ENCODE measurements at regions not wholly inside any gene's neighbourhood (a gene's known extent, or its start where the extent isn't known, plus 50 kb on each side); places are given as distances from the start of the nearest gene placed in this dataset.

GRCh38 chr16:86070484-86070883 lies 171.5 kb downstream of the IRF8 start:
- H3K4me3 ChIP-seq (replicated peaks in 1 of 2; ENCODE audit: low read depth in 1 of 2, low read length in 2 of 2), result no peak overlapping the region
- ChIA-PET CTCF (interaction anchor here (1.3 to 2.1 kb wide), 2 partner anchors 22 to 448 kb away, joined by 4 to 11 read pairs; no protein-coding TSS in a partner anchor), POLR2A (no interaction called here), RAD21 (ENCODE audit: low non-redundant PET in 1 of 2, low total read pairs in 2 of 2, uncharacterized antibody in 2 of 2, unreplicated experiment in 2 of 2) (interaction anchor here (1.8 to 3.8 kb wide), 2 partner anchors 447 kb away, joined by 7 to 12 read pairs; no protein-coding TSS in a partner anchor)
- ATAC-seq, result no peak
- no peaks in the 10 kb centered on the region for H3K36me3 ChIP-seq (ENCODE audit: control insufficient read depth in 1 of 2, insufficient read depth in 2 of 2, low read length in 2 of 2)
- no peak overlapping the region for H3K27ac ChIP-seq (ENCODE audit: low read depth, low read length)
- no peak for DNase-seq (ENCODE audit: low read depth, low spot score)
- H3K9me2 ChIP-seq (ENCODE audit: insufficient read depth), result no peaks in the 10 kb centered on the region
- intact Hi-C loops (cut with micrococcal nuclease), result loop anchor here (5.0 kb wide), 1 partner anchor 272 kb away; no protein-coding TSS in a partner anchor
- no peaks in the 10 kb centered on the region for H3K79me2 ChIP-seq (ENCODE audit: insufficient read depth, low read length)
- H3K9me3 ChIP-seq (ENCODE audit: control insufficient read depth in 1 of 2, insufficient read depth in 1 of 2, low read depth in 1 of 2, low read length in 2 of 2), result no peaks in the 10 kb centered on the region
- H3K4me1 ChIP-seq (ENCODE audit: control insufficient read depth in 1 of 2, insufficient read depth in 2 of 2, low read length in 2 of 2), result peaks cover 0 to 9% of the 10 kb centered on the region in 2 experiments; a peak in 1 of 4 replicates
- H2AFZ ChIP-seq (ENCODE audit: low read depth, low read length, poor library complexity, severe bottlenecking), result no peak overlapping the region
- H4K20me1 ChIP-seq (ENCODE audit: insufficient read depth), result no peaks in the 10 kb centered on the region
- TF ChIP-seq SRF (IDR thresholded peaks at IDR 0.05; ENCODE audit: low read depth) (no peak), TCF7L2 (IDR thresholded peaks at IDR 0.05; ENCODE audit: borderline replicate concordance, extremely low read depth, insufficient read depth, insufficient read length) (no peak), YY1 (IDR thresholded peaks at IDR 0.05; ENCODE audit: extremely low read depth, insufficient replicate concordance, low read depth, low read length) (no peak), SIN3A (IDR thresholded peaks at IDR 0.05; ENCODE audit: low read depth) (no peak), MAX (IDR thresholded peaks at IDR 0.05) (no peak), EZH2phosphoT487 (IDR thresholded peaks at IDR 0.05; ENCODE audit: borderline replicate concordance) (no peak), POLR2A (IDR thresholded peaks at IDR 0.05; ENCODE audit: borderline replicate concordance, extremely low read depth, insufficient read depth, insufficient read length) (no peak), ELF1 (IDR thresholded peaks at IDR 0.05; ENCODE audit: borderline replicate concordance, low read depth) (no peak), ZNF274 (IDR thresholded peaks at IDR 0.05; ENCODE audit: low read depth, low read length) (no peak), ZFX (IDR thresholded peaks at IDR 0.05) (no peak), RAD21 (IDR thresholded peaks at IDR 0.05; ENCODE audit: low read depth) (no peak), EGR1 (IDR thresholded peaks at IDR 0.05; ENCODE audit: low read depth) (no peak), JUND (IDR thresholded peaks at IDR 0.05) (no peak), CEBPB (IDR thresholded peaks at IDR 0.05; ENCODE audit: low read depth) (no peak), SP1 (IDR thresholded peaks at IDR 0.05; ENCODE audit: low read depth) (no peak), POLR2AphosphoS5 (IDR thresholded peaks at IDR 0.05; ENCODE audit: low read depth, low read length) (no peak), FOSL1 (IDR thresholded peaks at IDR 0.05; ENCODE audit: low read depth) (no peak)
- H3K27me3 ChIP-seq (ENCODE audit: insufficient read depth, low read length), result no peaks in the 10 kb centered on the region
- H3K9ac ChIP-seq (ENCODE audit: low read length), result no peak overlapping the region
- BruUV-seq (replicated peaks), result no TSS peak
- H3K4me2 ChIP-seq (ENCODE audit: low read length), result no peak overlapping the region
